ENCODE measurements at regions not wholly inside any gene's neighbourhood (a gene's known extent, or its start where the extent isn't known, plus 50 kb on each side); places are given as distances from the start of the nearest gene placed in this dataset.

GRCh38 chr16:59635674-59636073 lies 901.6 kb upstream of the GOT2 start:
- TF ChIP-seq EP300 (IDR thresholded peaks at IDR 0.05; ENCODE audit: borderline replicate concordance) = no peak
- no peak for TF ChIP-seq USF1 (IDR thresholded peaks at IDR 0.05)
- no peak for TF ChIP-seq CREB1 (IDR thresholded peaks at IDR 0.05; ENCODE audit: low read depth)
- TF ChIP-seq, protein P1, sequence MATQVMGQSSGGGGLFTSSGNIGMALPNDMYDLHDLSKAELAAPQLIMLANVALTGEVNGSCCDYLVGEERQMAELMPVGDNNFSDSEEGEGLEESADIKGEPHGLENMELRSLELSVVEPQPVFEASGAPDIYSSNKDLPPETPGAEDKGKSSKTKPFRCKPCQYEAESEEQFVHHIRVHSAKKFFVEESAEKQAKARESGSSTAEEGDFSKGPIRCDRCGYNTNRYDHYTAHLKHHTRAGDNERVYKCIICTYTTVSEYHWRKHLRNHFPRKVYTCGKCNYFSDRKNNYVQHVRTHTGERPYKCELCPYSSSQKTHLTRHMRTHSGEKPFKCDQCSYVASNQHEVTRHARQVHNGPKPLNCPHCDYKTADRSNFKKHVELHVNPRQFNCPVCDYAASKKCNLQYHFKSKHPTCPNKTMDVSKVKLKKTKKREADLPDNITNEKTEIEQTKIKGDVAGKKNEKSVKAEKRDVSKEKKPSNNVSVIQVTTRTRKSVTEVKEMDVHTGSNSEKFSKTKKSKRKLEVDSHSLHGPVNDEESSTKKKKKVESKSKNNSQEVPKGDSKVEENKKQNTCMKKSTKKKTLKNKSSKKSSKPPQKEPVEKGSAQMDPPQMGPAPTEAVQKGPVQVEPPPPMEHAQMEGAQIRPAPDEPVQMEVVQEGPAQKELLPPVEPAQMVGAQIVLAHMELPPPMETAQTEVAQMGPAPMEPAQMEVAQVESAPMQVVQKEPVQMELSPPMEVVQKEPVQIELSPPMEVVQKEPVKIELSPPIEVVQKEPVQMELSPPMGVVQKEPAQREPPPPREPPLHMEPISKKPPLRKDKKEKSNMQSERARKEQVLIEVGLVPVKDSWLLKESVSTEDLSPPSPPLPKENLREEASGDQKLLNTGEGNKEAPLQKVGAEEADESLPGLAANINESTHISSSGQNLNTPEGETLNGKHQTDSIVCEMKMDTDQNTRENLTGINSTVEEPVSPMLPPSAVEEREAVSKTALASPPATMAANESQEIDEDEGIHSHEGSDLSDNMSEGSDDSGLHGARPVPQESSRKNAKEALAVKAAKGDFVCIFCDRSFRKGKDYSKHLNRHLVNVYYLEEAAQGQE (IDR thresholded peaks at IDR 0.05; ENCODE audit: low read depth) = no peak
- no peak for TF ChIP-seq CEBPB (IDR thresholded peaks at IDR 0.05)
- TF ChIP-seq, protein P2, sequence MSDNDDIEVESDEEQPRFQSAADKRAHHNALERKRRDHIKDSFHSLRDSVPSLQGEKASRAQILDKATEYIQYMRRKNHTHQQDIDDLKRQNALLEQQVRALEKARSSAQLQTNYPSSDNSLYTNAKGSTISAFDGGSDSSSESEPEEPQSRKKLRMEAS (IDR thresholded peaks at IDR 0.05) = no peak
- TF ChIP-seq FOXM1 (IDR thresholded peaks at IDR 0.05; ENCODE audit: borderline replicate concordance, low read depth) = no peak
- no peak for TF ChIP-seq ZBTB7A (IDR thresholded peaks at IDR 0.05; ENCODE audit: low read depth)
- no peak for TF ChIP-seq YY1 (IDR thresholded peaks at IDR 0.05; ENCODE audit: low read depth)
- TF ChIP-seq RAD21 (IDR thresholded peaks at IDR 0.05; ENCODE audit: low read depth) = no peak
- TF ChIP-seq TEAD4 (IDR thresholded peaks at IDR 0.05) = no peak
- TF ChIP-seq EGR1 (IDR thresholded peaks at IDR 0.05) = no peak
